ENCODE measurements at regions not wholly inside any gene's neighbourhood (a gene's known extent, or its start where the extent isn't known, plus 50 kb on each side); places are given as distances from the start of the nearest gene placed in this dataset.

GRCh38 chr14:53531156-53531555, 378.0 kb upstream of the DDHD1 start:
- no peak for TF ChIP-seq CTCF (IDR thresholded peaks at IDR 0.05; ENCODE audit: low read depth, low read length)
- H3K4me3 ChIP-seq (replicated peaks in 1 of 2; ENCODE audit: low read depth in 2 of 2, low read length in 2 of 2), result no peak overlapping the region
- DNase-seq (ENCODE audit: low read depth in 2 of 2), result no peak

DNA sequence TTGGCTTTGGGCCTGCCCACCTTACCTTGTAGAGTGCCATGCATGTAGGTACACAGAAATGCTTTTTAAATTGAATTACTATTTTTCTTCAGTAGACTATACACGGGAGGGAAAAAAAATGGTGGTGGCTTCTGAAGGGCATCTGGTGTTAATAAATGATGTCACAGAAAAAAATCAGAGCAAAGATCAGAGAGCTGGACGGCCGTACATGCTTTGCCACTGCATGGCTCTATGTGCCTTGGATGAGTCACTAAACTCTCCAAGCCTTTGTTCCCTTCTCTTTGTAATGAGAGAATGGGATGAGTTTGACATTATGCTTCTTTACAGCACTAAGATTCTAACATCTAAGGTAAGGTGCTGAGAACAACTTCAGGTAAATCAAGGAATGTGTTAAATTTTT, 376.4 kb upstream of the DDHD1 start:
- no peak for TF ChIP-seq CTCF (IDR thresholded peaks at IDR 0.05; ENCODE audit: low read depth, low read length)
- no peak for DNase-seq (ENCODE audit: low read depth in 2 of 2)
- no peak overlapping the region for H3K4me3 ChIP-seq (replicated peaks in 1 of 2; ENCODE audit: low read depth in 2 of 2, low read length in 2 of 2)

DNA sequence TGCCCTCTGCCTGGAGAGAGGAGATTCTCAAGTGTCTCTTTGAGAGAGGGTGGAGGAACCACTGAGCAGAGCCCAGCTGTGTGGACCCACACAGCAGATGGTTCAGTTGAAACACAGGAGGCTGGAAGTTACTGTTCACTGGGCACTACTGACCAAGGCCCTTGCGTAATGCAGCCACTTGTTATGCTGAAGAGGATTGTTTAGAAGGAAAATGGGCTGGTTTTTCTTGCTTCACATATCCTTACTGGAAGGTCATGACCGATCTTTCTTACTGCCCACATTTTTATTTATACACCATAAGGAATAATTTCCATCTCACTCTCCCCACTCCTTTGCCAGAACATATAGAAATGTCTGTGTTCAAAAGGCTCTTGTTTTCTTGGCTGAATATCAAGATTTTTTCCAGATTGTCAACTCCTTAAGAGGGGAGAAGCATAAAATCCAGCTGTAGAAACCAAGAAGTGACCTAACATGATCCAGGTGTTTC, 375.1 kb upstream of the DDHD1 start:
- no peak overlapping the region for H3K4me3 ChIP-seq (replicated peaks in 1 of 2; ENCODE audit: low read depth in 2 of 2, low read length in 2 of 2)
- DNase-seq (ENCODE audit: low read depth in 2 of 2), result peak in 1 of 2 donors; percentile 25
- TF ChIP-seq CTCF (IDR thresholded peaks at IDR 0.05; ENCODE audit: low read depth, low read length), result no peak

DNA sequence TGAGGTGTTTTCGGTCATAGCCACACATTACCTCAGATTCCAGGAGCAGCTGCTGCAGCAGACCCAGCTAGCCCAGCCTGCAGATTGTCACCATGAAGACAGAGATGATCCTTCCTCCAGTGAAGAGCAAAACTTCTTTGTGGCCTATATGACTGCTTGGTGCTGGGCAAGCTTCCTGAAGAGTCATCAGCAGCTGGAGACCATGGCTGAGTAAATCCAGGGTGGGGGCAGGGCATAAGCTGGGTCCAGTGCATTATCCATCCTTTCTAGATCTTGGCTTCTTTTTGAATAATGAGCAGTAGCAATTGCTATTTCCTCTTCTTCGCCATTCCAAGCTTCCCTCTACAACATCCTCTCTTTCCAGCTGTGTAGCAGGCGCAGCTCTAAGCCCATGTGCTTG, 373.1 kb upstream of the DDHD1 start:
- TF ChIP-seq CTCF (IDR thresholded peaks at IDR 0.05; ENCODE audit: low read depth, low read length), result no peak
- DNase-seq (ENCODE audit: low read depth in 2 of 2), result no peak
- H3K4me3 ChIP-seq (replicated peaks in 1 of 2; ENCODE audit: low read depth in 2 of 2, low read length in 2 of 2), result no peak overlapping the region

GRCh38 chr14:53525608-53526007, 372.5 kb upstream of the DDHD1 start:
- no peak overlapping the region for H3K4me3 ChIP-seq (replicated peaks in 1 of 2; ENCODE audit: low read depth in 2 of 2, low read length in 2 of 2)
- DNase-seq (ENCODE audit: low read depth in 2 of 2), result peak; percentile 13 to 26
- TF ChIP-seq CTCF (IDR thresholded peaks at IDR 0.05; ENCODE audit: low read depth, low read length), result no peak

GRCh38 chr14:53524391-53524790, 371.3 kb upstream of the DDHD1 start:
- no peak for TF ChIP-seq CTCF (IDR thresholded peaks at IDR 0.05; ENCODE audit: low read depth, low read length)
- no peak for DNase-seq (ENCODE audit: low read depth in 2 of 2)

DNA sequence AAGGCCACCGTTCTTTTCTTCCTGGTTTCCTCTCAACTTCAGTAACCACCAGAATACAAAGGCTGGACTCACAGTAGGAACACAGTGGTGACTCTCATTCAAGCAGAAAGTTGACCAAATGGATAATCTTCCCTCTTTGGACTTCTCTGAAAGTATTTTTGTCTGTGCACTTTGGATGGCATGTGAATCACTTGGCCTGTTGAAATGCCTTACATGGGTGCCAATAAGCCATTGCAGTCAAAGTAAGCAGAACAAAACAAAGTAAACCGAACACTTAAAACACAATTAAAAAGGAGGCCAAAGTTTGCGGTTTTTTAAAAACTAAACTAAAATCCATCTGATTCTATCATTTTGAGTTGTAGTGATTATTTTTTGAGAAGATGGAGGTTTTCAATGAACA, 370.1 kb upstream of the DDHD1 start:
- H3K4me3 ChIP-seq (replicated peaks in 1 of 2; ENCODE audit: low read depth in 2 of 2, low read length in 2 of 2), result no peak overlapping the region
- no peak for DNase-seq (ENCODE audit: low read depth in 2 of 2)
- no peak for TF ChIP-seq CTCF (IDR thresholded peaks at IDR 0.05; ENCODE audit: low read depth, low read length)

More at GRCh38 chr14:53524391-53524790, 371.3 kb upstream of the DDHD1 start:
- no peak overlapping the region for H3K4me3 ChIP-seq (replicated peaks in 1 of 2; ENCODE audit: low read depth in 2 of 2, low read length in 2 of 2)
